GM23248 (cell line): ENCODE measurements at regions not wholly inside any gene's neighbourhood (a gene's known extent, or its start where the extent isn't known, plus 50 kb on each side); places are given as distances from the start of the nearest gene placed in this dataset.

Experiments used
- EZH2 ChIP-seq: fragments of 200-600 bp; sonication (generic); IDR thresholded peaks from 2 replicates; pipeline ENCODE4 v1.6.1; 2018; ENCODE audit warnings: antibody characterized with exemption, mild to moderate bottlenecking; ENCODE audit not compliant: insufficient read depth, poor library complexity, severe bottlenecking
- EZH2phosphoT487 ChIP-seq: fragments of 200-600 bp; sonication (generic); IDR thresholded peaks from 2 replicates; pipeline ENCODE4 v1.6.1; 2018; ENCODE audit warnings: antibody characterized with exemption, moderate library complexity, mild to moderate bottlenecking, low read depth; ENCODE audit not compliant: insufficient read depth

DNA sequence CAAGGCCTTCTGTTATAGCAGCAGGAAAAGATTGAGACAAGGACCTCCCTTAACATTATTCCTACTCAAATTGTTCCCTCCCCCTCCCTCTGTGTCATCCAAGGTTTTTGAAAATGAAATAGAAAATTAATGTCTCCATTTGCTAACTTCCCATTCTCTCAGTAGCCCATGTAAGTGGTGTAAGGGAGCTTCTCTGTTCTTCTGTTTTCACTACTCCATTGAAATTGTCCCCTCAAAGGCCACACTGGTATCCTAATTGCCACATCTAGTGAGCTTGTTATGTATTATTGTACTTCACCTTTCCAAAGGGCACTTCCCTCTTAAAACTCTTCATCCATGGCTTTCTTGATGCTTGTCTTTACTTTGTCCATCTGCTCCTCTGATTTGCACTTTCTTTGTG, 131.2 kb upstream of the PIK3R1 start:
- TF ChIP-seq EZH2: no peak
- TF ChIP-seq EZH2phosphoT487: no peak
